Retinal pigment epithelial cell (primary cell): ENCODE measurements at regions not wholly inside any gene's neighbourhood (a gene's known extent, or its start where the extent isn't known, plus 50 kb on each side); places are given as distances from the start of the nearest gene placed in this dataset.
A peak's percentile ranks its signal among the peaks of the same experiment; 100 is the strongest.

ENCODE experiments used
- DNase-seq: peaks from one replicate; pipeline ENCODE4 v3.0.0-alpha.2; 2010; ENCODE audit warnings: low read depth
- H3K4me3 ChIP-seq: 2 replicates; pipeline ENCODE4 v1.5.1; 2011; ENCODE audit warnings: mild to moderate bottlenecking, low read length, control low read depth, moderate library complexity
- TF ChIP-seq, protein P1 (sequence below): conservative IDR thresholded peaks from 2 replicates; pipeline ENCODE4 v1.5.1; 2011; ENCODE audit warnings: low read depth, low read length, control low read depth, inconsistent platforms

- DNase-seq, result no peak
- H3K4me3 ChIP-seq, result no peak overlapping the region
- TF ChIP-seq, protein P1, sequence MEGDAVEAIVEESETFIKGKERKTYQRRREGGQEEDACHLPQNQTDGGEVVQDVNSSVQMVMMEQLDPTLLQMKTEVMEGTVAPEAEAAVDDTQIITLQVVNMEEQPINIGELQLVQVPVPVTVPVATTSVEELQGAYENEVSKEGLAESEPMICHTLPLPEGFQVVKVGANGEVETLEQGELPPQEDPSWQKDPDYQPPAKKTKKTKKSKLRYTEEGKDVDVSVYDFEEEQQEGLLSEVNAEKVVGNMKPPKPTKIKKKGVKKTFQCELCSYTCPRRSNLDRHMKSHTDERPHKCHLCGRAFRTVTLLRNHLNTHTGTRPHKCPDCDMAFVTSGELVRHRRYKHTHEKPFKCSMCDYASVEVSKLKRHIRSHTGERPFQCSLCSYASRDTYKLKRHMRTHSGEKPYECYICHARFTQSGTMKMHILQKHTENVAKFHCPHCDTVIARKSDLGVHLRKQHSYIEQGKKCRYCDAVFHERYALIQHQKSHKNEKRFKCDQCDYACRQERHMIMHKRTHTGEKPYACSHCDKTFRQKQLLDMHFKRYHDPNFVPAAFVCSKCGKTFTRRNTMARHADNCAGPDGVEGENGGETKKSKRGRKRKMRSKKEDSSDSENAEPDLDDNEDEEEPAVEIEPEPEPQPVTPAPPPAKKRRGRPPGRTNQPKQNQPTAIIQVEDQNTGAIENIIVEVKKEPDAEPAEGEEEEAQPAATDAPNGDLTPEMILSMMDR, result no peak
These were observed 434.9 kb upstream of the THRB start for GRCh38 chr3:24929521-24929920.

- no peak for DNase-seq
- TF ChIP-seq, protein P1, result no peak
- no peak overlapping the region for H3K4me3 ChIP-seq
These were observed 438.8 kb upstream of the THRB start for GRCh38 chr3:24933401-24933800.

GRCh38 chr3:24936574-24936973, 441.9 kb upstream of the THRB start:
- no peak overlapping the region for H3K4me3 ChIP-seq
- TF ChIP-seq, protein P1, result no peak
- DNase-seq, result peak; percentile 14

DNA sequence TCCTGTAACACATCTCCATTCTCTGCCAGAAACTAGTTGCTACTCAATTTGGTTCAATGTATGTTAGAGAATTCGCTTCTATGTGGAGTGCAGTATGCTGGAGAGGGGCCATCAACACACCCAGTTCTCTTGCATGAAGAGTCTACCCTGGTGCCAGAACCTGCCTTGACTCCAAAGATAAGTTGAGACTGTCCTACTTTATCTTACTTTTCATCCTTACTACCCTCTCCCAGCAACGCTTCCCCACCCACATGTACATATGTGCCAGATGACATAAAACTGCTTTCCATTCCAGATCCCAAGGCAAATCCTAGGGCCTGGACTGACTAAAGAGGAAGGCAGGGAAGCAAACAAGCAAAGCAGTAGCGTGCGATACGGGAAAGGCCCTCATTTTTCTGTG, 442.6 kb upstream of the THRB start:
- no peak overlapping the region for H3K4me3 ChIP-seq
- DNase-seq, result no peak
- TF ChIP-seq, protein P1, result no peak

DNA sequence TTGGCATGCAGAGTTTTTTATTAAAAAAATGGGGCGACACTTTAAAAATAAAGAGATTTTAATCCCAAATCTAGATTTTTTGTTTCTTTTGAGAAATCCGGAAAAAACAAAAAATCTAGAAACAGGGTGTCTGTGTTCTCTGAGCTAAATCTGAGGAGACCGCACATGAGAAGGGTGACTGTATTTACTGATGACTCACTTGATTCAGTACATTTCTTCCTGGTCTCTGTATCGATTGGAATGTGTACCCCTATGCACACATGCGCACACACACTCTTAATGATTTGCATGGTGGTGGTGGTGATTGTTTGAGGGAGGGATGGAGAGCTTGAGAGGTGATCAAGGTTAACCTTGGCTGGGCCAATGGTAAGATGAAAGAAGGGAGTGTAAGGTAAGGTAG, 443.1 kb upstream of the THRB start:
- no peak for DNase-seq

GRCh38 chr3:24943961-24944360, 449.3 kb upstream of the THRB start:
- TF ChIP-seq, protein P1, result no peak
- no peak overlapping the region for H3K4me3 ChIP-seq
- DNase-seq, result no peak

More for the DNA sequence above, 443.1 kb upstream of the THRB start:
- no peak overlapping the region for H3K4me3 ChIP-seq
- TF ChIP-seq, protein P1, result no peak

GRCh38 chr3:24944805-24945520, 450.3 kb upstream of the THRB start:
- DNase-seq, result no peak
- no peak overlapping the region for H3K4me3 ChIP-seq
- TF ChIP-seq, protein P1, result no peak
